NCI-H2029 (cell line): ENCODE measurements at regions not wholly inside any gene's neighbourhood (a gene's known extent, or its start where the extent isn't known, plus 50 kb on each side); places are given as distances from the start of the nearest gene placed in this dataset.
"Not testable (repeated sequence)": the region's sequence is repeated elsewhere in the genome, so short reads cannot be mapped to it uniquely, and the experiment has no call there.

Experiments used
- DNase-seq: peaks from one replicate; lab custom pipeline; 2025; lab: John Stamatoyannopoulos, UW

DNA sequence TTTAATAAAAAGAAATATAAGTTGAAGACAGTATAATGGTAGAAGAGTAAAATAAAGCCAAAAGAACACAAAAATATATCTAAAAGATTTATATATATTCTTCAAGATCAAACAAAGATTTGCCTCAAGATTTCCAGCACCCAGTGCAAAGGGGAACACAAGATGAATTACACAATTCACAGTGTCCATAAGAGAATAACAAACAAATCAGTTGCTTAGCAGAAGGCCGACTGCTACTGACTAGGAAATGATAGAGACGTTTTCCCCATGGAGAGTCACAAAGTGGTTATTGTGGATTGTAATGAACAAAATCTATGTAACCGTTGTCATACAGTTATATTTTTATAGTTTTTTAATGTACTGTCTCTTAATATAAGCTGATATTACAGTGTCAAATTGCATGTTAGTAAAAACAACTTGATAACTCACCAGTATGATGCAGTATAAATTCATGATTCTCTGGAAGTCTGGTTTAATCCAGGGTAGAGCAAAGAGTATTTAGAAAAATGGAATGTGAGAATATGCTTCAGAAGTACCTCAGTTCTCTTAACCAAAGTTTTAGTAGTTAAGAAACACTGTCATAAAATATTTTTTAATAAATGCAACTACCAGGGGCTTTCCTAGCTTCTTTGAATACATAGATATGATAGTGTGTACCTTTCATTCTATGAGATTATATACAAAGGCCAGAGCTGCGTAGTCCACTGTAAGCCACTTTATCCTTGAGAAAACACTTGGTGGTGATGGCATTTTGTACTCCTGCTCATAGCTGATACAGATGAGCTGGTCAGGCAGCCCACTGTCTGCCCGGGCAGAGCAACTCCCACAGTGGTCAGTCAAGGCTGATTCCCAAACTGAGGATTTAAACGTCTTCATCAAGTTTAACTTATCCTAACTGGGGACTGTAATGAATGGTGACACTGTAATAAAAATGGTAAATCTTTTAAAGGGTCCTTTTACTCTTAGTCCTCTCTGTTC, 180.5 kb upstream of the DTNA start:
- DNase-seq: no peak

GRCh38 chr18:34531110-34531509, 179.0 kb upstream of the DTNA start:
- no peak for DNase-seq

DNA sequence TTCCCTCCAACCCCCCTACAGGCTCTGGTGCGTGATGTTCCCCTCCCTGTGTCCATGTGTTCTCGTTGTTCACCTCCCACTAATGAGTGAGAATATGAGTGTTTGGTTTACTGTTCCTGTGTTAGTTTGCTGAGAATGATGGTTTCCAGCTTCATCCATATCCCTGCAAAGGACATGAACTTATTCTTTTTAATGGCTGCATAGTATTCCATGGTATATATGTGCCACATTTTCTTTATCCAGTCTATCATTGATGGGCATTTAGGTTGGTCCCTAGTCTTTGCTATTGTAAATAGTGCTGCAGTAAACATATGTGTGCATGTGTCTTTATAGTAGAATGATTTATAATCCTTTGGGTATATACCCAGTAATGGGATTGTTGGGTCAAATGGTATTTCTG, 175.5 kb upstream of the DTNA start:
- DNase-seq: not testable (repeated sequence)

- DNase-seq: no peak
Measured at GRCh38 chr18:34540897-34541296, 169.2 kb upstream of the DTNA start.

GRCh38 chr18:34542625-34543024, 167.5 kb upstream of the DTNA start:
- DNase-seq: no peak

- no peak for DNase-seq
Measured at GRCh38 chr18:34543356-34543755, 166.7 kb upstream of the DTNA start.

DNA sequence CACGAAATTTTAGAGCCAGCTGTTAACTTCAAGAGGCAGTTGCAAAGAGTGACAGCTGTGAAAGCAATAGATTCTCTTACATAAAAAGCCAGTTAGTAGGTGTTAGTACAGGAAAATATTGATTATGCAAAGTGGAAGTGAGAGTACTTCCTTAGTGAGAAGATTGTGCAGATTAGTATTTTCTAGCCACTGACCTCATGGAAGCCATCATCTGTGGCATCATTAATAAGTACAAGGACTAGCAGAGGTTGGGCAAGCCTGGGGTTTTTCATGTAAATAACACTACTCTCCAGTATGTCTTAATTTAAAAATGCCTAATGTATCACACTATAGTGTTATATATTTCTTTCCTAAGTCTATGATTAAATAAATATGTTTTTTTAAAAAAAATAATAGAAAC, 166.2 kb upstream of the DTNA start:
- no peak for DNase-seq

DNA sequence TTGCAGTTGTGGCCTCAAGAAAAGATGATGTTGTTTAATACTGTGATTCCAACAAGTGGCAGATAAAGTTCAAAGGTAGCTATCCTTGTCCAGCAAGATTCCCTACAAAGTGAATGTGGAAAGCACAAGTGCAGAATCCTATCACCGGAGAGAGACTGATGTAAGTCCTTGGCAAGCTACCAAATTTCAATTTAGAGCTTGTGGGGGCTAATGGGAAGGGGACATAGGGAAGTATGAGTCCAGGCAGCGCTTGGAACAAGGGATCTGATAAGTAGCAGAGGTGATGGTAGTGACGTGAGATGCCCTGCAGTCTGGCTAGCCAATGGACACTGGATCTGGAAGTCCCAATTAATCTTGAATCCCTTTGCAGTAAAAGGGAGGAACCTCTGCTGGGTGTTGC, 165.2 kb upstream of the DTNA start:
- peak; percentile 5 for DNase-seq

GRCh38 chr18:34548120-34548972, 161.8 kb upstream of the DTNA start:
- DNase-seq: no peak

- no peak for DNase-seq
Measured at GRCh38 chr18:34548973-34549294, 161.2 kb upstream of the DTNA start.

- DNase-seq: no peak
Measured at GRCh38 chr18:34549367-34549766, 160.7 kb upstream of the DTNA start.

- DNase-seq: no peak
Measured at GRCh38 chr18:34550156-34550555, 159.9 kb upstream of the DTNA start.

DNA sequence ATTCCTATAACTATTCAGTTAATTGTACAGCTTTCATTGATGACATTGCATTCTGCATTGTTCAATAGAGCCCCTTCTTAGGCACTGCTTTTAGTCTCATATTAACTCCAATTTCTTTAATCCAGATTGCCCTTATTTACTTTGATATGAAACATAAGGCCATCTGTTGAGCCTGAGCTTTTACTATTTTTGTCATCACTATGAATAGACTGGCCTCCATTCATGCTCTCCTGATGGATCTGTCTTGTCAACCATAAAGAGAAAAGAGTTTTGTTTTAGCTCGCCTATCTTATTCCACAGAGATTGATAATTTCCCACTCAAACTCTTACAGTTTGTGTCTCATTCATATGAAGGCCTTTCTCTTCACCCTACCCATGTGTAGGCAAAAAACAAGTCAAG, 159.2 kb upstream of the DTNA start:
- DNase-seq: no peak

DNA sequence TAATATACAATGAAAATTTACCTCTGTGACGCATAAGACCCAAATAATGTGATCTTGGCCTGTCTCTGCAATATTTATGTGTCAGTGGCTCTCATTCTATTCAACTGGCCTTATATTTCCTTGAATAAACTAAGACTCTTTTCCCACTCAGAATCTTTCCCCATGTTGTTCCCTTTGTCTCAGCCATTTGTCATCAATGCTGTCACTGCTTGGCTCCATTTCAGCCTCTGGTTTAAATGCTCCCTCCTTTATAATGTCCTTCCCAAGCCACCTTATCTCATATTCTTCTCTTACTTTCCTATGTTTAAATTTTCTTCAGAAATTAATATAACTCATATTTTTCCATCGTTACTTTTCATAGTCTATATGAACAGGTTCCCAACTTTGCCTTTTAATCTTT, 158.3 kb upstream of the DTNA start:
- no peak for DNase-seq

GRCh38 chr18:34562252-34562870, 147.7 kb upstream of the DTNA start:
- no peak for DNase-seq

GRCh38 chr18:34567857-34568256, 142.2 kb upstream of the DTNA start:
- DNase-seq: no peak

GRCh38 chr18:34576622-34577021, 133.5 kb upstream of the DTNA start:
- DNase-seq: no peak

DNA sequence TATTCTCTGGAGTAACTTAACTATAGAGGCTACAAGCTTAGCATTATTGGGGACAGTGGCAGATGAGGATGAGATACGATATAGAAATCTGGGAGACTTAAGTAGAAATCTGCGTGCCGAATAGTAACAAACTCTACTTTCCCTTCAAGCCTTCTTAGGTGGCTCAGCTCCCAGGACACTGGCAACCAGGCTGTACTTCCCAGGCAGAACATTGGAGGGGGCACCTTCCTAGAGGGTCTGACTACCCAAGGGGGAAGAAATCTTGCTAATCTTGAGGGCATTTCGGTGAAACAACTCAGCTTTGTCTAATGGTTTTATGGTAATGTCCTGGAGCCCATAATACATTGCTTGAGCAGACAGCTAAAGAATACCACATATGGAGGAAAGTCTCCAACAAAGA, 126.2 kb upstream of the DTNA start:
- no peak for DNase-seq

DNA sequence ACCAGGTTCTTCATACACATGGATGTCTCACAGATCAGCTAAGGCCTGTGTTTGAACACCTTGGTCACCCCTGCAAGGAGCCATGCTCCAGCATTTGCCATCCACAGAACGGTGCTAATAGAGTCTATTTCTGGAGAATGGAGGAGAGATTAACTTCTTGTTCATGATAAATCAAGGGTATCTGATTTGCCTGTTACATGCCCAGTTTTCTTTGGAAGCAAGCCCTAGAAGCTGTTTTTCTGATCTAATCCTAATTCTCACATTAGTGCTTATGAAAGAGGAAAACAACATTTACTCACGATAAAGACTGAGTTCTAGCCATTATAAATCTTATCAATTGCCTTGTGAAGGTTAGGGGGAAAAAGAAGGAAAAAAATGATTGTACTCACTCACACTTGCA, 119.6 kb upstream of the DTNA start:
- DNase-seq: no peak

DNA sequence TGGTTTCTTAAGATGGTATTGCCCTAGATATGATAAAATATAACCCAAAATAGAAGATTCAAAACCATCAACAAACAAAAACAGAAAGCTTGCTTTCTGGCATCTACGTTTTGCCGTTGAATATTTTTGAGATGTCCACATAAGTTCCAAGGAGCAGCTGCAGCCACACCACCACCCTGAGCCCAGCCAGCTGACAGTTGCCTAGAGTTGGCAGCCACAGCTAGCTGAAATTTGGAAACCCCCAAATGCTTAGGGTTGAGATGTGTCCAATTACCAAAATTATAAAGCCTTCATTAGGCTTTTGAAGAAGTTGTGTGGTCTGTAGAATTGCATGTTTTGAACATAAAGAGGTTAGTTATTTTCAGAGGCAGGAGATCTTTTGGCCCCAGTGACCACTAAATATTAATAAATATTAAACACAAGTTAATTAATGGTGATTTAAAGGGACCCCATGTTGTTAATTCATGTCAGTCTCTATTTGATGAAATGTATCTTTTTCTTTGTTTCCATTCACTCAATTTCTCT, 118.1 kb upstream of the DTNA start:
- DNase-seq: no peak

- DNase-seq: no peak
Measured at GRCh38 chr18:34592481-34592880, 117.6 kb upstream of the DTNA start.

GRCh38 chr18:34592961-34593382, 117.1 kb upstream of the DTNA start:
- DNase-seq: no peak
